ENCODE measurements at regions not wholly inside any gene's neighbourhood (a gene's known extent, or its start where the extent isn't known, plus 50 kb on each side); places are given as distances from the start of the nearest gene placed in this dataset.
A peak's percentile ranks its signal among the peaks of the same experiment; 100 is the strongest.

GRCh38 chr10:131773370-131774343, 127.2 kb upstream of the PPP2R2D start:
- DNase-seq (ENCODE audit: low read depth in 2 of 2) = no peak

GRCh38 chr10:131774681-131775085, 126.1 kb upstream of the PPP2R2D start:
- no peak for DNase-seq (ENCODE audit: low read depth in 2 of 2)

- no peak for DNase-seq (ENCODE audit: low read depth in 2 of 2)
These were observed 125.4 kb upstream of the PPP2R2D start for GRCh38 chr10:131775433-131775832.

- DNase-seq (ENCODE audit: low read depth in 2 of 2) = no peak
These were observed 125.0 kb upstream of the PPP2R2D start for GRCh38 chr10:131775833-131776232.

DNA sequence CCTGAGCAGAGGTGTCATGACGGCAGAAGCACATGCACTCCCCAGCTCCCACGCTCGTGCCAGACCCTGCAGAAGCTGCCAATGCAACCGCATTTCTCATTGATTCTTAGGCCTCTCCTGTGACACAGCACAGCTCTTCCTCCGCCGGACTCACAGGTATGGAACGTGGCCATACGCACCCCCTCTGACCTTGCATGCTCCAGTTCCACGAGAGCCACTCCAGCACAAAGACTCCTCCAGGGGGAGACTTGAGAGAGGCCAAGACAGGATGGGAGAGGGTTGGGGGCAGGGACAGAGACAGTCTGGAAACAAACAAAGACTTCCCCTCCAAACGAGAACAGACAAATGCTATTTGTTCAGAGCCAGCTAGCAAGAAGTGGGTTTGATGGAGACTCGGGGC, 124.3 kb upstream of the PPP2R2D start:
- no peak for DNase-seq (ENCODE audit: low read depth in 2 of 2)

GRCh38 chr10:131777162-131777561, 123.6 kb upstream of the PPP2R2D start:
- no peak for DNase-seq (ENCODE audit: low read depth in 2 of 2)

GRCh38 chr10:131777921-131778320, 122.9 kb upstream of the PPP2R2D start:
- no peak for DNase-seq (ENCODE audit: low read depth in 2 of 2)

- no peak for DNase-seq (ENCODE audit: low read depth in 2 of 2)
These were observed 122.4 kb upstream of the PPP2R2D start for GRCh38 chr10:131778385-131778784.

GRCh38 chr10:131778842-131779241, 122.0 kb upstream of the PPP2R2D start:
- DNase-seq (ENCODE audit: low read depth in 2 of 2) = no peak

GRCh38 chr10:131779661-131780394, 121.0 kb upstream of the PPP2R2D start:
- DNase-seq (ENCODE audit: low read depth in 2 of 2) = no peak

GRCh38 chr10:131781076-131781475, 119.7 kb upstream of the PPP2R2D start:
- no peak for DNase-seq (ENCODE audit: low read depth in 2 of 2)

- no peak for DNase-seq (ENCODE audit: low read depth in 2 of 2)
These were observed 119.0 kb upstream of the PPP2R2D start for GRCh38 chr10:131781791-131782190.

- DNase-seq (ENCODE audit: low read depth in 2 of 2) = no peak
These were observed 116.3 kb upstream of the PPP2R2D start for GRCh38 chr10:131784363-131785120.

DNA sequence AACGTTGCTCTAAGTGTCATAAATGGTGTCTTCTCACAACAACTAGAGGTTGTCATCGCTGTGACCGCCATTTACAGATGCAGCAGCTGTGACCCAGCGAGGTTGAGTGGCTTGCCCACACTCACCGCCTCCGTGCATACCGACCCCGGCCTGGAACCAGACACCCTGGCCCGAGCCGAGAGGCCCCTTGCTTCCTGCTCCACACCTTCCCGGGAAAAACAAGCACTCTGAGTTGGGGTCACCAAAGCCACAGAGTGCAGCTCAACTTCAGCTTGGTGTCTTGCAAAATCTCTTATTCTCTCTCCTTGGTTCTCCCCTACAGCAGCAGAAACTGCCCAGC, 115.7 kb upstream of the PPP2R2D start:
- DNase-seq (ENCODE audit: low read depth in 2 of 2) = no peak

GRCh38 chr10:131786756-131787605, 113.8 kb upstream of the PPP2R2D start:
- DNase-seq (ENCODE audit: low read depth in 2 of 2) = peak; percentile 3 to 14

DNA sequence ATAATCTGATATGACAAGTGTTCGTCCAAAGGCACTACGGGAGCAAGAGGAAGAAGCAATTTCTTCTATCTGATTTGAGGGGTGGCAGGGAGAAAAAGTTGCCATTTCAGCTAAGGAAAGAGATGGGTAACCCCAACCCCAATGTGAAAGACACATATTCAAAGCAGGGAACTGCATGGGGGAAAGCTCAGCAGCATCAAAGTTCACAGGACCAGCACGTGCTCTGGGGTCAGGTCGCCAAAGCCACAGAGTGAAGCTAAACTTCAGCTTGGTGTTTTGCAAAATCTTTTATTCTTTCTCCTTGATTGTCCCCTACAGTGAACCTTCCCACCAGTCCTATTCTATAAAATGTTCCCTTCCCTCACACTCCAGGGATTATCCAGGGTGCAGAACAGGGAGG, 112.8 kb upstream of the PPP2R2D start:
- no peak for DNase-seq (ENCODE audit: low read depth in 2 of 2)

DNA sequence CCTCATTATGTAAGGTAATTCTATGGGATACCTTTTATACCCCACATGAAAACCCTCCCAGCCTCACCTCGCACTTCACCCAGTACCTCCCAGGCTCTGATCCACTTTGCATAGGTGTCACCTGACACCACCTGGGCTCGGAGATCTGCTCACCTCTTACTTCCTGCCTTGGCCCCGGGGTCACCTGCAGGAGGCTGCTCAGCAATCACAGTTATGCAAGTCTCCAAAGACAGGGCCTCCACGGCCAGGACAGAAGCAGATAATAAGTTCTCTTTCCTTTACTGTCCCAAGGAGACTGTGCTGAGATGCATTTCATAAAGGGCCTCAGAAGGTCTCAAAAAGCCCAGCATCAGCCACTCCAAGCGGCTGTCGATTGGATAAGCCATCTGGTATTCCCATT, 112.4 kb upstream of the PPP2R2D start:
- DNase-seq (ENCODE audit: low read depth in 2 of 2) = no peak

DNA sequence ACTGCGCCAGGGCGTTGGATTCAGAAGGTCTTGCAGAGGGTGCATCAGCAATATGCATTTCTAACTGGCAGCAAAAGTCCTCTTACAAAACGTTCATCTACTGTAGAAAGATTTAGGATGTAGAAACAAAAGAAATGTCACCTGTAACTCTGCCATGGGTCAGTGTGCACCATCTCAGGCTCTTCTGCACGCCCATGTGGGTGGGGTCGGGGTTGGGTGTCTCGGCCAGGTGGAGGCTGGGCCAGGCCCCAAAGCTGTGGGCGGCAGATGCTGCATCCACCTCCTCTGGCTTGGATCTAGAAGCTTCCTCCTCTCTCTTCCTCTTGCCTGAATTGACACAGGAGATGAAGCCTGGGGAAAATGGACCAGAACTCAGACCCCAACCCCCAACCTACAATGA, 111.3 kb upstream of the PPP2R2D start:
- DNase-seq (ENCODE audit: low read depth in 2 of 2) = no peak

GRCh38 chr10:131790021-131790420, 110.8 kb upstream of the PPP2R2D start:
- DNase-seq (ENCODE audit: low read depth in 2 of 2) = peak in 1 of 2 donors; percentile 3

- DNase-seq (ENCODE audit: low read depth in 2 of 2) = no peak
These were observed 108.7 kb upstream of the PPP2R2D start for GRCh38 chr10:131792011-131792651.

DNA sequence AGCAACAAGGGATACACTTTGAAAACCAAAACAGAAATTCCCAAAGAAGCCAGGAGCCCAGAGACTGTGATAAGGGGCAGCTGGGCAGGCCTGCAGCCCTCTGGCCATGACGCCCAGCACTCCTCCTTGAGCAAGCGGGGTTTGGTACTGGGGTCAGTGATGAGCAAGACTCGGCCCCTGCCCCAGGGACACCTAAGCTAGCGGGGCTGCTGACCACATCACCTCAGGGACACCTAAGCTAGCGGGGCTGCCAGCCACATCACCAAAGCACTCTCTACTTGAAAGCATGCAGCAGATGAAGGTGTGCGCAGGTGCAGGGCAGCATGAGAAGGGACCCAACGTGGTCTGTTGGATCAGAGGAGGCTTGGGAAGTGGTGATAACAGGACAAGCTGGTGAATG, 108.0 kb upstream of the PPP2R2D start:
- DNase-seq (ENCODE audit: low read depth in 2 of 2) = no peak

All from stimulated activated CD4-positive, alpha-beta T cell treated with anti-CD3 and anti-CD28 coated beads, Interleukin-1b, Interleukin-23, amount 100 ng/mL, for 4 hours (primary cell).